ENCODE measurements at regions not wholly inside any gene's neighbourhood (a gene's known extent, or its start where the extent isn't known, plus 50 kb on each side); places are given as distances from the start of the nearest gene placed in this dataset.

DNA sequence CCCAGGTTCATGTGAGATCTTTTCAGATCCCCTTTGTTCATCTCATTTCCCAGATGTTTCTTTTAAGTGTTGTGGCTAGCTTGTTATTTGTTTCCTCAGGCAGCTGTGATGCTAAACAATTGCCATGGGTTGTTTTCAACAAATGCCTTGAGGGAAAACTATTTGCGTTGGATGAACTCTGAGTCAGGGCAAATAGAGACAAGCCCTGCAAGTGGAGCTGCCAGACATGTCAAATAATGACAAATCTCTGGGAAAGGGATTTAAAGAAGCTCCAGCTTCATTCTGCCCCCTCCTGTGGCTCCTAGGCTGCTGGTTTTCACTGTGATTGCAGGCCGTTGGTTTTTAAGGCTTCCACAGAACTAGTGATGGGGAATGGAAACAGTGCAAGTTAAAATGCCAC lies 272.4 kb upstream of the SP8 start:
- TF ChIP-seq JUND (IDR thresholded peaks at IDR 0.05; ENCODE audit: low read depth), result no peak

DNA sequence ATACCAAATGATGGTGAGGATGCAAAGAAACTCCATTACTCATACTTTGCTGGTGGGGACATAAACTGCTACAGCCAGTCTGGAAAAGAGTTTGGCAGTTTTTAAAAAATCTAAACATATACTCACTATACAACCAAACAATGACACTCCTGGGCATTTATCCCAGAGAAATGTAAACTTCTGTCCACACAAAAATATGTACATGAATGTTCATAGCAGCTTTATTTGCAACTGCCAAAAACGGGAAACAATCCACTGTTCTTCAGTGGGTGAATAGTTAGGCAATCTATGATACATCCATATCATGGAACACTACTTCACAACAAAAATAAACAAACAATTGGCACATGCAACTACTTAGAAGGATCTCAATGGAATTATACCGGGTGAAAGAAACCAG lies 276.4 kb upstream of the SP8 start:
- in situ Hi-C loops (cut with HindIII; ENCODE audit: low pct_unique_long_range_greater_than_20kb, low sequenced_read_pairs), result no loop called here
- DNase-seq (ENCODE audit: low read depth in 1 of 2, low spot score in 1 of 2), result no peak
- no peak for TF ChIP-seq JUND (IDR thresholded peaks at IDR 0.05; ENCODE audit: low read depth)

More for the DNA sequence above, 272.4 kb upstream of the SP8 start:
- in situ Hi-C loops (cut with HindIII; ENCODE audit: low pct_unique_long_range_greater_than_20kb, low sequenced_read_pairs), result no loop called here
- DNase-seq (ENCODE audit: low read depth in 1 of 2, low spot score in 1 of 2), result peak in 1 of 2 experiments; percentile 15

DNA sequence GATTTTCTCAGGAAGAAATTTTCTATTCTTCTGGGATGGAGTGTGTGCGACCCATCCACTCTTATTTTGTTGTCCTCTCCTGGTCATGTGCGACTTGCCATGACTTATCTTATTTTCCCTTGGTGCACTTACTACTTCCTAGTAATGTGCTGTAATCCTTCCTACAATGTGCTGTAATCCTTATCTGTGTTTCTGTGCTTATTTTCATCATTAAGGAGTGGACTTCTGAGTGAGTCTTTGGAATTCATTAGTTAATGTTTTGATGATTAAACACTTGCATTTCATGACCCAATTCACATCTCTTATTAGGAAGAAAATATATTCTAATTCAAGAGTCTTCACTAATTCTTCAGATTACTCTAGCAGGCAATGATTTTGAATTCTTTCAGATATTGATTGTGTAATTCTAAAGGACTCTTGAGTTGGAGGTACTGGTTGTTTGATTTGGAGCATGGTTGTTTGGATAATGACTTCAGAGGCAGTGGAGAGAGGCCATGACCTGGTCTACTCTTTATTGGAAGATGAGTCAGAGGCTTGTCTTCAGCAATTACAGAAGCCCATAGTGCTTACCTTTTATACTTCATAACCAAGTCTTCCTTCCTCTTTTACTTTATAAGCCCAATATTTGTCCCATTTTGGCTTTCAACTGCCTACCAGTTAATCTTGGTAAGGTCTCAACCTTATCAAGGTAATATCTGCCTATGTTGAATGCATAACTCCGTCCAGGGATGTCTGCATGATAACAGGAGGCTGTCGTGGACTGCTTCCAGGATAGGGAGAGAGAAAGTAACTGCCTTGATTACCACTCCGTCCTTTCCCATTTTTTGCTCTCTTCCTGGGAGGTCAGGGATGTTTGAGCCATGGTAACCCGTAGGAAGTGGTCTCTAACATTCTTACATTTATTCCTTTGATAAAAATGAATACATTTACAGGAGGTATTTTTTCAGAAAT lies 278.3 kb upstream of the SP8 start:
- DNase-seq (ENCODE audit: low read depth in 1 of 2, low spot score in 1 of 2), result no peak
- no peak for TF ChIP-seq JUND (IDR thresholded peaks at IDR 0.05; ENCODE audit: low read depth)
- in situ Hi-C loops (cut with HindIII; ENCODE audit: low pct_unique_long_range_greater_than_20kb, low sequenced_read_pairs), result no loop called here

DNA sequence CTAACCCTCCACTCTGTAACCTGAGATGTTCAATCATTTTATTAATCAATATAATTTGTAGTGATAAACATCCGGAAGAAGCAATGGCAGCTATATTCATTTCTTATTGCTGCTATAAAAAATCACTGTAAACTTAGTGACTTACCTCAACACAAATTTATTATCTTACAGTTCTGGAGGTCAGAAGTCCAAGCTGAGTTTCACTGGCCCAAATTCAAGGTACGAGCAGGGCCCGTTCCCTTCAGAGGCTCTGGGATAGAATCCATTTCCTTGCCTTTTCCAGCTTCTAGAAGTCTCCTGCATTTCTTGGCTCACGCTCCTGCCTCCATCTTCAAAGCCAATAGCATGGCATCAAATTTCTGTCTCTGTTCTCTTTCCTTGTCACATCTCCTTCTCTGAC lies 279.5 kb upstream of the SP8 start:
- no peak for DNase-seq (ENCODE audit: low read depth in 1 of 2, low spot score in 1 of 2)
- in situ Hi-C loops (cut with HindIII; ENCODE audit: low pct_unique_long_range_greater_than_20kb, low sequenced_read_pairs), result no loop called here
- no peak for TF ChIP-seq JUND (IDR thresholded peaks at IDR 0.05; ENCODE audit: low read depth)

GRCh38 chr7:21067216-21067615 lies 280.5 kb upstream of the SP8 start:
- in situ Hi-C loops (cut with HindIII; ENCODE audit: low pct_unique_long_range_greater_than_20kb, low sequenced_read_pairs), result no loop called here
- no peak for DNase-seq (ENCODE audit: low read depth in 1 of 2, low spot score in 1 of 2)
- no peak for TF ChIP-seq JUND (IDR thresholded peaks at IDR 0.05; ENCODE audit: low read depth)

GRCh38 chr7:21070571-21071090 lies 283.9 kb upstream of the SP8 start:
- in situ Hi-C loops (cut with HindIII; ENCODE audit: low pct_unique_long_range_greater_than_20kb, low sequenced_read_pairs), result no loop called here
- no peak for TF ChIP-seq JUND (IDR thresholded peaks at IDR 0.05; ENCODE audit: low read depth)
- no peak for DNase-seq (ENCODE audit: low read depth in 1 of 2, low spot score in 1 of 2)

- no peak for TF ChIP-seq JUND (IDR thresholded peaks at IDR 0.05; ENCODE audit: low read depth)
- DNase-seq (ENCODE audit: low read depth in 1 of 2, low spot score in 1 of 2), result no peak
- in situ Hi-C loops (cut with HindIII; ENCODE audit: low pct_unique_long_range_greater_than_20kb, low sequenced_read_pairs), result no loop called here
These were observed 285.1 kb upstream of the SP8 start for GRCh38 chr7:21071561-21072501.

- in situ Hi-C loops (cut with HindIII; ENCODE audit: low pct_unique_long_range_greater_than_20kb, low sequenced_read_pairs), result no loop called here
- DNase-seq (ENCODE audit: low read depth in 1 of 2, low spot score in 1 of 2), result peak in 1 of 2 experiments; percentile 59
- TF ChIP-seq JUND (IDR thresholded peaks at IDR 0.05; ENCODE audit: low read depth), result no peak
These were observed 289.4 kb upstream of the SP8 start for GRCh38 chr7:21076054-21076453.

- no peak for TF ChIP-seq JUND (IDR thresholded peaks at IDR 0.05; ENCODE audit: low read depth)
- in situ Hi-C loops (cut with HindIII; ENCODE audit: low pct_unique_long_range_greater_than_20kb, low sequenced_read_pairs), result no loop called here
- peak in 1 of 2 experiments; percentile 89 for DNase-seq (ENCODE audit: low read depth in 1 of 2, low spot score in 1 of 2)
These were observed 289.9 kb upstream of the SP8 start for GRCh38 chr7:21076574-21076973.

DNA sequence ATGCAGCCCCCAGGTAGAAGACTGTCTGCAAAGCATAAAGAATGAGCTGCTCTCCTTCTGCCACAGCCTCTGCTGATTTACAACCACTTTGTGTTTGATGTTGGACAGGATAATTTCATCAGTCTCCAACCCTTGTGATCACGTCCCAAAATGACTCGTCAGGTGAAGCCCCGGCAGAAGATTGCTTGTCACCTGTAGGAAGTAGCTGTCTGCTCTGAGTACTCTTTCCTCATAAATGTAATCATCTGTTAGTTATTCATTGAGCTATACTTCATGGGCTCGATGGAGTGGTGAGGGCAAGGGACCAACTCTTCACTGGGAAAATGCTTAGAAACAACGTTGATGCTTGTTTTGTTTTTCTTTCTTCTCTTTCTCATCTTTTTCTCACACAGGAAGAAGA lies 290.9 kb upstream of the SP8 start:
- no peak for DNase-seq (ENCODE audit: low read depth in 1 of 2, low spot score in 1 of 2)
- in situ Hi-C loops (cut with HindIII; ENCODE audit: low pct_unique_long_range_greater_than_20kb, low sequenced_read_pairs), result no loop called here
- no peak for TF ChIP-seq JUND (IDR thresholded peaks at IDR 0.05; ENCODE audit: low read depth)

DNA sequence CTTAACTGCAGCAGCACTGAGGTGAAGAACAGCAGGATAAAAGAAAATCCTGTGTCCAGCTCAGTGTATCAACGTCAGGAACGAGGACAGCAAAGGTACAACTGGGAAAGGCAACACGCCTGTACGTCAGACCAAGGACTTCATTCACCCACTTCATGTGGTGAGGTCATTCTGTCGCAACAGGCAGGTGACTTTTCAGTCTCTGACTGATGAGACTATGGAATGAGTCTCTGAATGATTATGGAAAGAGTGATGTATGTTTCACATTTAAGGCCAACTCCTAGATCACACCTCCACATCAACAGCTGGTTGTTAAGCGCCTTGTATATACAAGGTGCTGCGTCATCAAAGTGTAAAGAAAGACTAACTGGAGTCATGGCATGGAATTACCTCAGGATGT lies 297.6 kb upstream of the SP8 start:
- TF ChIP-seq JUND (IDR thresholded peaks at IDR 0.05; ENCODE audit: low read depth), result no peak
- peak in 1 of 2 experiments; percentile 5 for DNase-seq (ENCODE audit: low read depth in 1 of 2, low spot score in 1 of 2)
- in situ Hi-C loops (cut with HindIII; ENCODE audit: low pct_unique_long_range_greater_than_20kb, low sequenced_read_pairs), result no loop called here

DNA sequence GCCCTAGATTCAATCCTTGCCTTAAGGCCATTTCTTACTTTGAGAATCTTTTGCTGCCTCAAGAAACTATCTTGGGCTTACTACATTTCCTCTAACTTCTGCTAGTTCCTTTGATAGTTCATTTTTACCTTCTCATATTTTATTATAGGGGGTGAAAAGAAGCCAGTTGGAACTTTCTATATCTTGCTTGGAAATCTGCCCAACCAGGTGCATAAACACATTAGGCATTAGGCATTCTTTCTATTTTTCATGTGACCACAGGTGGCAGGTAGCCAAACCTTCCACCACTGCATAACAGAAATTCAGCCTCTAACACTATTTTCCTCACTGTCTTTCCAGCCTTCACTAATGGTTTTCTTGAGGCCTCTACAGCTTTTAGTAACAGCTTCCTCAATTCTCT lies 300.0 kb upstream of the SP8 start:
- DNase-seq (ENCODE audit: low read depth in 1 of 2, low spot score in 1 of 2), result peak in 1 of 2 experiments; percentile 82
- in situ Hi-C loops (cut with HindIII; ENCODE audit: low pct_unique_long_range_greater_than_20kb, low sequenced_read_pairs), result no loop called here
- TF ChIP-seq JUND (IDR thresholded peaks at IDR 0.05; ENCODE audit: low read depth), result no peak
